B cell (primary cell): ENCODE measurements at regions not wholly inside any gene's neighbourhood (a gene's known extent, or its start where the extent isn't known, plus 50 kb on each side); places are given as distances from the start of the nearest gene placed in this dataset.
"Not testable (repeated sequence)": the region's sequence is repeated elsewhere in the genome, so short reads cannot be mapped to it uniquely, and the experiment has no call there.

Source experiments
- ATAC-seq: fragments of 200-7000 bp; cut with Tn5 transposase; one replicate; pipeline ENCODE4 v1.10.0; 2021; ENCODE audit warnings: low read depth, mild to moderate bottlenecking, moderate number of reproducible peaks, moderate library complexity
- CTCF ChIA-PET: fragments of 350-600 bp; sonication (Branson Sonifier 250); formaldehyde crosslinking; loops from one replicate; lab custom pipeline; 2021; ENCODE audit warnings: antibody characterized with exemption, inconsistent platforms; lab: Charles Lee
- POLR2A ChIA-PET: fragments of 350-600 bp; sonication (Branson Sonifier 250); formaldehyde crosslinking; loops from one replicate; lab custom pipeline; 2021; ENCODE audit warnings: antibody characterized with exemption; lab: Charles Lee
- DNase-seq: peaks from one replicate; pipeline ENCODE4 v3.0.0; 2013
- H2AFZ ChIP-seq: 2 replicates; pipeline ENCODE4 v1.6.1; 2012; ENCODE audit warnings: mild to moderate bottlenecking, low read depth, low read length; ENCODE audit not compliant: insufficient read depth, poor library complexity, severe bottlenecking
- H3K27ac ChIP-seq, 2 donors: 1 replicate in 1 of 2; 2 replicates in 1 of 2; pipeline ENCODE4 v1.5.1; 2012 to 2013; ENCODE audit warnings: low read length in 2 of 2, mild to moderate bottlenecking in 2 of 2, moderate library complexity in 1 of 2
- H3K27me3 ChIP-seq, 4 experiments: fragments of 200-600 bp in 1 of 4; sonication (generic) in 1 of 4; replicated peaks in 1 of 4; 1 replicate in 2 of 4; 2 replicates in 2 of 4; pipeline versions ENCODE4 v1.6.1 to v1.7.0; 2013 to 2016; ENCODE audit warnings: low read length in 3 of 4, mild to moderate bottlenecking in 2 of 4, mixed read lengths in 1 of 4, moderate library complexity in 1 of 4; ENCODE audit not compliant: insufficient read depth in 4 of 4, control insufficient read depth in 3 of 4; ENCODE audit errors: control extremely low read depth in 1 of 4
- H3K36me3 ChIP-seq, 2 experiments: replicated peaks in 1 of 2; 1 replicate in 1 of 2; 2 replicates in 1 of 2; pipeline versions ENCODE4 v1.6.1 to v1.7.1; 2013; ENCODE audit warnings: low read length in 1 of 2; ENCODE audit not compliant: insufficient read depth in 2 of 2, control insufficient read depth in 1 of 2; ENCODE audit errors: control extremely low read depth in 1 of 2, extremely low read depth in 1 of 2
- H3K4me1 ChIP-seq, 2 donors: fragments of 200-600 bp in 1 of 2; sonication (generic) in 1 of 2; 1 replicate in 1 of 2; 2 replicates in 1 of 2; pipeline versions ENCODE4 v1.5.1 to v1.6.1; 2013 to 2017; ENCODE audit warnings: low read length in 2 of 2; ENCODE audit not compliant: control insufficient read depth in 2 of 2, insufficient read depth in 2 of 2
- H3K4me2 ChIP-seq: replicated peaks from 2 replicates; pipeline ENCODE3; 2012; ENCODE audit warnings: mild to moderate bottlenecking, low read depth, low read length; ENCODE audit not compliant: poor library complexity, severe bottlenecking
- H3K4me3 ChIP-seq, 5 experiments: fragments of 200-600 bp in 1 of 5; sonication (generic) in 1 of 5; 1 replicate in 3 of 5; 2 replicates in 2 of 5; pipeline versions ENCODE4 v1.5.1 to v1.7.0; 2011 to 2016; ENCODE audit warnings: low read length in 4 of 5, mild to moderate bottlenecking in 4 of 5, low read depth in 2 of 5, control low read depth in 1 of 5, moderate library complexity in 1 of 5; ENCODE audit not compliant: insufficient read depth in 1 of 5; ENCODE audit errors: control extremely low read depth in 1 of 5, extremely low read depth in 1 of 5
- H3K79me2 ChIP-seq: fragments of 200-600 bp; sonication (generic); one replicate; pipeline ENCODE4 v1.6.0; 2016; ENCODE audit warnings: low read length; ENCODE audit not compliant: control insufficient read depth, insufficient read depth
- H3K9ac ChIP-seq: fragments of 200-600 bp; sonication (generic); 2 replicates; pipeline ENCODE4 v1.6.1; 2017; ENCODE audit warnings: mild to moderate bottlenecking, low read length, moderate library complexity
- H3K9me3 ChIP-seq, 3 donors: one replicate each; pipeline versions ENCODE4 v1.6.1 to v1.7.1; 2013; ENCODE audit warnings: low read length in 2 of 3; ENCODE audit not compliant: control insufficient read depth in 2 of 3, insufficient read depth in 1 of 3; ENCODE audit errors: control extremely low read depth in 1 of 3
- H4K20me1 ChIP-seq: 2 replicates; pipeline ENCODE4 v1.6.0; 2012; ENCODE audit warnings: mild to moderate bottlenecking, low read length; ENCODE audit not compliant: insufficient read depth, control insufficient read depth, poor library complexity, severe bottlenecking
- H3K27ac Mint-ChIP-seq: one replicate; pipeline ENCODE4 v1.8.0; 2021; ENCODE audit warnings: mixed read lengths
- H3K27me3 Mint-ChIP-seq: one replicate; pipeline ENCODE4 v1.8.0; 2021; ENCODE audit warnings: mixed read lengths
- H3K4me1 Mint-ChIP-seq: one replicate; pipeline ENCODE4 v1.8.0; 2021; ENCODE audit warnings: mixed read lengths
- H3K4me3 Mint-ChIP-seq: one replicate; pipeline ENCODE4 v1.8.0; 2021; ENCODE audit warnings: mixed read lengths
- H3K9me3 Mint-ChIP-seq: one replicate; pipeline ENCODE4 v1.8.0; 2022; ENCODE audit warnings: mixed read lengths; ENCODE audit not compliant: insufficient read depth
- WGBS: methylation state at CpG from one replicate; pipeline ENCODE4 v1.1.5; 2013; ENCODE audit warnings: missing lambda C conversion rate; ENCODE audit not compliant: insufficient coverage; 5-methylcytosine and 5-hydroxymethylcytosine counted together
- intact Hi-C: fragments of 100-400 bp; cut with micrococcal nuclease; formaldehyde crosslinking; loops from one replicate; pipeline ENCODE4 v1.10.0; 2022

GRCh38 chr15:84533705-84534104 lies 67.1 kb upstream of the ZSCAN2 start:
- H3K27me3 ChIP-seq, CTCF ChIA-PET, H3K4me1 ChIP-seq, H3K27ac Mint-ChIP-seq, H3K4me2 ChIP-seq, POLR2A ChIA-PET, H3K9ac ChIP-seq, H3K27me3 Mint-ChIP-seq, DNase-seq, H3K27ac ChIP-seq, H3K9me3 Mint-ChIP-seq, H3K4me3 ChIP-seq, H3K36me3 ChIP-seq, H3K4me3 Mint-ChIP-seq, H3K4me1 Mint-ChIP-seq, H4K20me1 ChIP-seq, H2AFZ ChIP-seq, intact Hi-C loops, H3K9me3 ChIP-seq, H3K79me2 ChIP-seq, ATAC-seq: not testable (repeated sequence)
- no CpG with 5 or more reads among the region's 2 CpGs for WGBS

GRCh38 chr15:84534561-84535235 lies 66.1 kb upstream of the ZSCAN2 start:
- WGBS, result 0% methylated on average over 1 of the region's 4 CpGs
- H3K27ac Mint-ChIP-seq, H3K9me3 Mint-ChIP-seq, H3K27ac ChIP-seq, H3K9ac ChIP-seq, H3K4me3 ChIP-seq, ATAC-seq, CTCF ChIA-PET, POLR2A ChIA-PET, H3K79me2 ChIP-seq, H3K9me3 ChIP-seq, H4K20me1 ChIP-seq, H3K4me3 Mint-ChIP-seq, H3K27me3 ChIP-seq, H3K27me3 Mint-ChIP-seq, H2AFZ ChIP-seq, H3K36me3 ChIP-seq, intact Hi-C loops, H3K4me2 ChIP-seq, DNase-seq, H3K4me1 Mint-ChIP-seq, H3K4me1 ChIP-seq: not testable (repeated sequence)

- H2AFZ ChIP-seq, H3K36me3 ChIP-seq, H3K27me3 ChIP-seq, ATAC-seq, H3K79me2 ChIP-seq, intact Hi-C loops, H4K20me1 ChIP-seq, H3K9ac ChIP-seq, H3K9me3 ChIP-seq, DNase-seq, H3K9me3 Mint-ChIP-seq, H3K4me2 ChIP-seq, H3K27me3 Mint-ChIP-seq, H3K27ac ChIP-seq, H3K27ac Mint-ChIP-seq, POLR2A ChIA-PET, H3K4me3 Mint-ChIP-seq, H3K4me3 ChIP-seq, CTCF ChIA-PET, H3K4me1 Mint-ChIP-seq, H3K4me1 ChIP-seq: not testable (repeated sequence)
- 100% methylated on average over 2 of the region's 3 CpGs for WGBS
Observed at GRCh38 chr15:84536181-84536580, 64.6 kb upstream of the ZSCAN2 start.

- H2AFZ ChIP-seq, H3K27me3 Mint-ChIP-seq, H3K79me2 ChIP-seq, H3K9me3 Mint-ChIP-seq, H3K9me3 ChIP-seq, CTCF ChIA-PET, H3K4me3 Mint-ChIP-seq, H3K36me3 ChIP-seq, H3K4me1 Mint-ChIP-seq, H3K9ac ChIP-seq, DNase-seq, H3K27ac Mint-ChIP-seq, H3K4me3 ChIP-seq, intact Hi-C loops, ATAC-seq, H3K27me3 ChIP-seq, H3K4me1 ChIP-seq, POLR2A ChIA-PET, H3K4me2 ChIP-seq, H4K20me1 ChIP-seq, H3K27ac ChIP-seq: not testable (repeated sequence)
- no CpG with 5 or more reads among the region's 6 CpGs for WGBS
Observed at GRCh38 chr15:84544586-84544985, 56.2 kb upstream of the ZSCAN2 start.
